ENCODE measurements at regions not wholly inside any gene's neighbourhood (a gene's known extent, or its start where the extent isn't known, plus 50 kb on each side); places are given as distances from the start of the nearest gene placed in this dataset.

DNA sequence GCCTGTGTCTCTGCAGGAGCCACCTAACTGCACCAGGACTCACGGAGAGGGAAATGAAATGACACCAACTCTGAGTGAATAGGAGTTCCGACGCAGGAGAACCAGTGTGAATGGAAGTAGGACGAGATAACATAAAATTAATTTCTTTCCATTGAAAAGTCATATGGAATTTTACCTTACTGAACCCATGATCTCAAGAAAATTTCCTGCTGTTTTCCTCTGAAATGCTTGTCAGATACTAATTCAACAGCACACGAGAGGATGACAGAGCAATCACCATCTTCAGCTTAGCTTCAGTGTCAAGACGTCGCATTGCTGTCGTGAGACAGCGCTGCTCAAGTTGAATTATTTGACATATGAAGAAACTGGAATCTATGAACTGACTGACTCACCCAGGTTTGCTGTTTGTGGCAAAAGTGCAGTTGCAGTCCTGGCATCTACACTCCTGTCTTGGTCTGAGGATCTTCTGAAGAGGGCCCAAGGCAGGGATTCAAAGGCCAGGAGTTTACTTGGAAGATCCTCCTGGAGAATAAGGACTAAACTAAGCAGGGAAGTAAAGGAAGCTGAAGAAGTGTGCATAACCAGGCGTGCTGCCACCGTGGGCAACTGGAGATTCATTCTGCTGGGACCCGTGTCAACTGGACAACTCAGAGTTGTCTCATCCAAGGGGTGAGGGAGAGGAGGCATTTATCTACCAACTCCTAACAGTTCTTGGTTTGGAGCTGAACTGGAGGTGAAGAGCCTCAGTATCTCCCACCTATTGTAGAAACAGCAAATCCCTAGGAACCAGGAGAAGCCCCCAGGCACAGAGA is 214.4 kb upstream of the IRS2 start (continued):
- TF ChIP-seq, protein P1, sequence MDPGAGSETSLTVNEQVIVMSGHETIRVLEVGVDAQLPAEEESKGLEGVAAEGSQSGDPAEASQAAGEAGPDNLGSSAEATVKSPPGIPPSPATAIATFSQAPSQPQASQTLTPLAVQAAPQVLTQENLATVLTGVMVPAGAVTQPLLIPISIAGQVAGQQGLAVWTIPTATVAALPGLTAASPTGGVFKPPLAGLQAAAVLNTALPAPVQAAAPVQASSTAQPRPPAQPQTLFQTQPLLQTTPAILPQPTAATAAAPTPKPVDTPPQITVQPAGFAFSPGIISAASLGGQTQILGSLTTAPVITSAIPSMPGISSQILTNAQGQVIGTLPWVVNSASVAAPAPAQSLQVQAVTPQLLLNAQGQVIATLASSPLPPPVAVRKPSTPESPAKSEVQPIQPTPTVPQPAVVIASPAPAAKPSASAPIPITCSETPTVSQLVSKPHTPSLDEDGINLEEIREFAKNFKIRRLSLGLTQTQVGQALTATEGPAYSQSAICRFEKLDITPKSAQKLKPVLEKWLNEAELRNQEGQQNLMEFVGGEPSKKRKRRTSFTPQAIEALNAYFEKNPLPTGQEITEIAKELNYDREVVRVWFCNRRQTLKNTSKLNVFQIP (CRISPR knock-in tag; IDR thresholded peaks at IDR 0.05; ENCODE audit: borderline replicate concordance, low read depth): no peak
- TF ChIP-seq CSDC2 (CRISPR knock-in tag; IDR thresholded peaks at IDR 0.05) (no peak), ARNTL (CRISPR knock-in tag; IDR thresholded peaks at IDR 0.05; ENCODE audit: borderline replicate concordance, low read depth) (no peak), RARB (CRISPR knock-in tag; IDR thresholded peaks at IDR 0.05) (no peak), SNAI2 (CRISPR knock-in tag; IDR thresholded peaks at IDR 0.05) (no peak), ZNF70 (CRISPR knock-in tag; IDR thresholded peaks at IDR 0.05) (no peak), ZNF8 (CRISPR knock-in tag; IDR thresholded peaks at IDR 0.05) (no peak)
- TF ChIP-seq, protein P2, sequence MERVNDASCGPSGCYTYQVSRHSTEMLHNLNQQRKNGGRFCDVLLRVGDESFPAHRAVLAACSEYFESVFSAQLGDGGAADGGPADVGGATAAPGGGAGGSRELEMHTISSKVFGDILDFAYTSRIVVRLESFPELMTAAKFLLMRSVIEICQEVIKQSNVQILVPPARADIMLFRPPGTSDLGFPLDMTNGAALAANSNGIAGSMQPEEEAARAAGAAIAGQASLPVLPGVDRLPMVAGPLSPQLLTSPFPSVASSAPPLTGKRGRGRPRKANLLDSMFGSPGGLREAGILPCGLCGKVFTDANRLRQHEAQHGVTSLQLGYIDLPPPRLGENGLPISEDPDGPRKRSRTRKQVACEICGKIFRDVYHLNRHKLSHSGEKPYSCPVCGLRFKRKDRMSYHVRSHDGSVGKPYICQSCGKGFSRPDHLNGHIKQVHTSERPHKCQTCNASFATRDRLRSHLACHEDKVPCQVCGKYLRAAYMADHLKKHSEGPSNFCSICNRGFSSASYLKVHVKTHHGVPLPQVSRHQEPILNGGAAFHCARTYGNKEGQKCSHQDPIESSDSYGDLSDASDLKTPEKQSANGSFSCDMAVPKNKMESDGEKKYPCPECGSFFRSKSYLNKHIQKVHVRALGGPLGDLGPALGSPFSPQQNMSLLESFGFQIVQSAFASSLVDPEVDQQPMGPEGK (CRISPR knock-in tag; IDR thresholded peaks at IDR 0.05; ENCODE audit: borderline replicate concordance): no peak

- TF ChIP-seq TOX (CRISPR knock-in tag; IDR thresholded peaks at IDR 0.05; ENCODE audit: borderline replicate concordance): no peak
- TF ChIP-seq, protein P1 (CRISPR knock-in tag; IDR thresholded peaks at IDR 0.05; ENCODE audit: borderline replicate concordance, low read depth): no peak
- no peak for TF ChIP-seq ZNF8 (CRISPR knock-in tag; IDR thresholded peaks at IDR 0.05)
- TF ChIP-seq TSHZ2 (CRISPR knock-in tag; IDR thresholded peaks at IDR 0.05): no peak
- TF ChIP-seq ARNTL (CRISPR knock-in tag; IDR thresholded peaks at IDR 0.05; ENCODE audit: borderline replicate concordance, low read depth): no peak
- TF ChIP-seq TCF4 (CRISPR knock-in tag; IDR thresholded peaks at IDR 0.05; ENCODE audit: borderline replicate concordance): no peak
- no peak for TF ChIP-seq ESRRG (CRISPR knock-in tag; IDR thresholded peaks at IDR 0.05)
- ATAC-seq: no peak
Measured at GRCh38 chr13:109999659-110000533, 213.5 kb upstream of the IRS2 start.

DNA sequence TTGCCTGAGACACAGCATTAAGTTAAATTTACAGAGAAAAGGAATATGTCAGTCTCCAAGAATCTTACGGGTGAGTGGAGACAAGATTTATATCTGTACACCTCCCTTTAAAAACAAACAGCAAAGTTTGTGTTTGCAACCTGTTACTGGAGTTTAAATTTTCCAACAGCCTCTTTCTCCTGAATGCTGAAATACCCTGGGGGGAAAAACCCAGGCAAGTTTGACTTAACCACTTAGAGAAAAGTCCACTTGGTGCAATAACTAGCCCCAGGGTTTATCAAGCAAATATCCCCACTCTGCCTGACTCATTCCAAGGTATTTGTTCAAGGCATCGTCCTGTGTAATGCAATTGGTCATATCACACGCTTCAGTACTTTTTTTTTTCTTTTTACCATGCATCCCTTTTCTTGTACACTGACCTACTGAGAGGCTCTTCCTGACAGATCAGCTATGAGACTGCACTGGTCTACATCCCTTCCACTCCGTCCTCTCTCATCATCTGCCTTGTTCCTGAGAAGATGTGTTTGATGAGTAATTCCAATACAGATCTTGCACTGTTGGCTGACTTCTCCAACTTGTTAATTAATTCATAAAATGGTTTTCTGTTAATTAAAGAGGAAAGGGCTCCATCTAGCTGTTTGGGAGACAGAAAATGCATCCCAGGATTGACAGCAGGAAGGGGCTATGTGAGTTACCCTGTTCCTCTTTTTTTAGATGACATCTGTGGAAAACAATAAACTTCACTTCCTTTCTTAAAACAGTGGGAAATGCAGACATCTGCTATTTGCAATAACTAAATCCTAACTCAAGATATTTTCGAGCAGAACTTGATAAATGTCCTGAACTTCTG is 212.5 kb upstream of the IRS2 start:
- peak; percentile 83 for ATAC-seq
- TF ChIP-seq GLIS3 (CRISPR knock-in tag; IDR thresholded peaks at IDR 0.05) (no peak), ZFP30 (CRISPR knock-in tag; IDR thresholded peaks at IDR 0.05) (no peak), ZNF565 (CRISPR knock-in tag; conservative IDR thresholded peaks at IDR 0.05; ENCODE audit: low read depth) (no peak), TOX (CRISPR knock-in tag; IDR thresholded peaks at IDR 0.05; ENCODE audit: borderline replicate concordance) (no peak), PPARA (CRISPR knock-in tag; IDR thresholded peaks at IDR 0.05; ENCODE audit: borderline replicate concordance) (no peak), ZNF70 (CRISPR knock-in tag; IDR thresholded peaks at IDR 0.05) (no peak), BACH2 (CRISPR knock-in tag; IDR thresholded peaks at IDR 0.05; ENCODE audit: borderline replicate concordance) (no peak), ZFP3 (CRISPR knock-in tag; IDR thresholded peaks at IDR 0.05) (no peak), ZC3H10 (CRISPR knock-in tag; IDR thresholded peaks at IDR 0.05) (no peak), TCF4 (CRISPR knock-in tag; IDR thresholded peaks at IDR 0.05; ENCODE audit: borderline replicate concordance) (no peak), RARB (CRISPR knock-in tag; IDR thresholded peaks at IDR 0.05) (no peak), ARNTL (CRISPR knock-in tag; IDR thresholded peaks at IDR 0.05; ENCODE audit: borderline replicate concordance, low read depth) (no peak), OSR1 (CRISPR knock-in tag; IDR thresholded peaks at IDR 0.05) (no peak)
- TF ChIP-seq, protein P3, sequence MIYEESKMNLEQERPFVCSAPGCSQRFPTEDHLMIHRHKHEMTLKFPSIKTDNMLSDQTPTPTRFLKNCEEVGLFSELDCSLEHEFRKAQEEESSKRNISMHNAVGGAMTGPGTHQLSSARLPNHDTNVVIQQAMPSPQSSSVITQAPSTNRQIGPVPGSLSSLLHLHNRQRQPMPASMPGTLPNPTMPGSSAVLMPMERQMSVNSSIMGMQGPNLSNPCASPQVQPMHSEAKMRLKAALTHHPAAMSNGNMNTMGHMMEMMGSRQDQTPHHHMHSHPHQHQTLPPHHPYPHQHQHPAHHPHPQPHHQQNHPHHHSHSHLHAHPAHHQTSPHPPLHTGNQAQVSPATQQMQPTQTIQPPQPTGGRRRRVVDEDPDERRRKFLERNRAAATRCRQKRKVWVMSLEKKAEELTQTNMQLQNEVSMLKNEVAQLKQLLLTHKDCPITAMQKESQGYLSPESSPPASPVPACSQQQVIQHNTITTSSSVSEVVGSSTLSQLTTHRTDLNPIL (CRISPR knock-in tag; IDR thresholded peaks at IDR 0.05; ENCODE audit: low read depth): no peak
- TF ChIP-seq, protein P1 (CRISPR knock-in tag; IDR thresholded peaks at IDR 0.05; ENCODE audit: borderline replicate concordance, low read depth): no peak
